Erythroblast (primary cell): ENCODE measurements at regions not wholly inside any gene's neighbourhood (a gene's known extent, or its start where the extent isn't known, plus 50 kb on each side); places are given as distances from the start of the nearest gene placed in this dataset.

Source experiments
- GATA1 ChIP-seq: IDR thresholded peaks from 2 replicates; pipeline ENCODE4 v1.6.1; 2011; ENCODE audit warnings: low read depth, mild to moderate bottlenecking, control low read depth, low read length, moderate library complexity
- POLR2A ChIP-seq: IDR thresholded peaks from 2 replicates; pipeline ENCODE4 v1.6.1; 2011; ENCODE audit warnings: mild to moderate bottlenecking, low read length

DNA sequence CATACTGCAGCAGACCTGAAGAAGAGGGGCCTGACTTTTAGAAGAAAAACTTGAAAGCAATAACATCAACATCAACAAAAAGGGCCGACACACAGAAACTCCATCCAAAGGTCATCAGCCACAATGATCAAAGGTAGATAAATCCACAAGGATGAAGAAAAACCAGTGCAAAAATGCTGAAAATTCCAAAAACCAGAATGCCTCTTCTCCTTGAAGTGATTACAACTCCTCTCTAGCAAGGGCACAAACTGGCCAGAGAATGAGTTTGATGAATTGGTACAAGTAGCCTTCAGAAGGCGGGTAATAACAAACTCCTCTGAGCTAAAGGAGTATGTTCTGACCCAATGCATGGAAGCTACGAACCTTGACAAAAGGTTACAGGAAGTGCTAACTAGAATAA is 186.2 kb upstream of the RAI14 start:
- no peak for TF ChIP-seq POLR2A
- TF ChIP-seq GATA1 = no peak
